ENCODE measurements at regions not wholly inside any gene's neighbourhood (a gene's known extent, or its start where the extent isn't known, plus 50 kb on each side); places are given as distances from the start of the nearest gene placed in this dataset.

DNA sequence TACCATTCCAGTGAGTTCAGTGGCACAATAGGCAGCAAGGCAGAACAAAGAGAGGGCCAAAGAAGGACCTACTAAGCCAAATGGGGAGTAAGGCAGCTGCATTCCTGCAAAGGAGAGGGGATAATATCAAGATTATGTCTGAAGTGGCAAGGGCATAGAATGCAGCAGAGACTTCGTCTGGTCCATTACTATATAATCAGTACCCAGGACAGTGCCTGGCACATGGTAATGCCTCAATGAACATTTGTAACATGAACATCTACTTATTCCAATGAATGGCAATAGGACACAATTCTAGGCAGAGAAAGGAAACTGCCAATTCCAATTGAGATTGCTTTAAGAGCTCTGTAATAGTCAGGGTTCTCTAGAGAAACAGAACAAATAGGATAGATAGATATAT, 82.1 kb upstream of the STAC start:
- DNase-seq: no peak

GRCh38 chr3:36302158-36302509, 78.2 kb upstream of the STAC start:
- DNase-seq: no peak

DNA sequence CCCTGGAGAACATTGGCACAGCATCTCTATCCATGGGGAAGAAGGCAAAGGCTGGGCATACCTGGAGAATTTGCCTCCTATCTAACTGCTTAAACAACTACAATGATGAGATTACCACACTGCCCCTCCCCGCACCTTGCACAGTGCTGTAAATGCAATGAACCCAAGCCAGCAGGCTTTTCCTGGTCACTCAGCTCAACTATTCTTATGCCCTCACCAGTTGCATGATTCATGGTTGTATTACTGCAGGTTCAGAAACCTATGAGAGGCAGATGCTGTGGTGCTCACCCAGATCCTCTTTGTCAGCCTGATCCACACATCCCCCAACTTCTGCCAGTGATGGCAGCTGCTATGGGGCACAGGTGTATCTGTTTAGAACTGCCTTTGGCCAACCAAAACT, 77.7 kb upstream of the STAC start:
- DNase-seq: no peak

GRCh38 chr3:36303286-36303685, 77.0 kb upstream of the STAC start:
- DNase-seq: no peak

DNA sequence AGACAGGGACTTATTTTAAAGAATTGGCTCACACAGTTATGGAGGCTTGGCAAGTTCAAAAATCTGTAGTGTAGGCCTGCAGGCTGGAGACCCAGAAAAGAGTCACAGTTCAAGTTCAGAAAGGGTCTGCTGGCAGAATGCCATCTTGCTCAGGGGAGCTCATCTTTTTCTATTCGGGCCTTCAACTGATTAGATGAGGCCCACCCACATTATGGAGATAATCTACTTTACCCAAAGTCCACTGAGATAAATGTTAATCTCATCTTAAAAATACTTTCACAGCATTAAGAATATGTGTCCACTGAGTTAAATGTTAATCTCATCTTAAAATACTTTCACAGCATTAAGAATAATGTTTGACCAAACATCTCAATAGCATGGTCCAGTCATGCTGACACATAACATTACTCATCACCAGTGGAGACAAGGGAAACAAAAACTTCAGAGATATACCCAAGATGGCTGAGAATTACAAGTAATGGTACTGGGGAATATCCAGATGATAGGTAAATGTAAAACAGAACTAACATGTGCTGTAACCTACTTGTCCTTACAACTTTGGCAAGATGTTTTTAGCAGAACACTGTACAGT, 74.3 kb upstream of the STAC start:
- DNase-seq: no peak

- no peak for DNase-seq
Observed at GRCh38 chr3:36309092-36309491, 71.2 kb upstream of the STAC start.

- no peak for DNase-seq
Observed at GRCh38 chr3:36312351-36312750, 68.0 kb upstream of the STAC start.

- no peak for DNase-seq
Observed at GRCh38 chr3:36317915-36318314, 62.4 kb upstream of the STAC start.

DNA sequence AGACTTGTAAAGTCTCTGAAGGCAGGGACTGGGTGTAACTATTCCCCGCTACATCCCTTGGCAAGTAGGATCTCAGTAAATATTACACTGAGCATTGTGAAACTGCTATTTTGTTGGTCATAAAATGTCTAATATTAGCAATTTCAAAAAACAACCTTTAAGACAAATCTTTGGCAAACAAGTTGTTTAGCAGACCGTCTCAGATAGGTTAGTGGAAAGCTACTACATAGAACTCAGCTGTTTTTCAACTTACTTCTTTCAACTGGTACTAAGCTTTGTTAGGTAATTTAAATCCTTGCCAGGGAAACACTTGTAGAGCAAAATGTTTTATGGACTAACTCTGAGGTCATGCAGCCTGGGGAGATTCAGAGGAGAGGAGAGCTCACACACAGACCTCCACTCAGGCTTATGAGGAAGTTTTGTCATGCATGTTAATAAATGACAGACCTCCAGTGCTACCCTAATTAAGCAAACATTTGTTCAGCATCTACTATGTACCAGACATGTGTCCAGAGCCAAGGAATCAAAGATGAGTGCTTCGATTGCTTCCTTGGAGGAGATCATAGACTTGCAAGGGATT, 61.6 kb upstream of the STAC start:
- no peak for DNase-seq

DNA sequence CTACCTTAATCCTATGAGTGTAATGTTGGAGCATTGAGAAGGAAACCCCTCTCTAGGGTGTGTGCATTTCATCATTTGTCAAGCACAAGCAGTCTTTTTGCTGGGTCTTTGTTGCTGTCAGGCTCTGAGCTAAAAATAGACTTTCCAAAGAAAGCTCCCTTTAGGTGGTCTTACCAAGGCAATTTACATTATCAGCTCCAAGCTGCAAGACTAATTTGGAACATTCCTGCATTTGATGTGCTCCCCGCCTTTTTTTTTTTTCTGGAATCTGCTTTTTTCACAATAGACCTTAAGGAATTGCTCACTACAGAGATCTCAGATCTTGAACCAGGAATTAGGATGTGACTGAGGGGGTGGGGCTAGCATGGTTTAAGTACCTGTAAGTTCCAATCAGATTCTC, 60.6 kb upstream of the STAC start:
- DNase-seq: no peak
